Kidney (tissue), 13 donors: ENCODE measurements at regions not wholly inside any gene's neighbourhood (a gene's known extent, or its start where the extent isn't known, plus 50 kb on each side); places are given as distances from the start of the nearest gene placed in this dataset.

ENCODE experiments used
- DNase-seq, 5 donors: peaks; one replicate each; pipeline ENCODE4 v3.0.0-alpha.2; 2013 to 2020
- FAIRE-seq: peaks from 2 replicates; lab custom pipeline; 2012; peaks lifted over from hg19 to GRCh38; lab: Jason Lieb, UNC
- H3K27ac ChIP-seq, 2 donors: one replicate each; pipeline ENCODE4 v1.7.0; 2013; ENCODE audit warnings: low read depth in 2 of 2, low read length in 2 of 2, inconsistent platforms in 1 of 2
- H3K27me3 ChIP-seq: one replicate; pipeline ENCODE4 v1.7.1; 2013; ENCODE audit warnings: low read length, inconsistent platforms; ENCODE audit not compliant: control insufficient read depth, insufficient read depth
- H3K36me3 ChIP-seq, 3 donors: one replicate each; pipeline versions ENCODE4 v1.7.0 to v1.7.1; 2013; ENCODE audit warnings: low read length in 3 of 3, control low read depth in 1 of 3, inconsistent platforms in 1 of 3; ENCODE audit not compliant: insufficient read depth in 3 of 3, control insufficient read depth in 2 of 3
- H3K4me1 ChIP-seq, 3 donors: one replicate each; pipeline versions ENCODE4 v1.7.0 to v1.7.1; 2013; ENCODE audit warnings: low read length in 3 of 3, inconsistent platforms in 1 of 3, low read depth in 1 of 3; ENCODE audit not compliant: control insufficient read depth in 2 of 3, insufficient read depth in 2 of 3
- H3K4me3 ChIP-seq, 3 donors: one replicate each; pipeline versions ENCODE4 v1.7.0 to v1.8.1; 2013; ENCODE audit warnings: low read length in 3 of 3, control low read depth in 1 of 3, inconsistent platforms in 1 of 3
- H3K9ac ChIP-seq, 3 donors: one replicate each; pipeline versions ENCODE4 v1.7.0 to v1.7.1; 2013; ENCODE audit warnings: low read length in 3 of 3, control low read depth in 1 of 3, inconsistent platforms in 1 of 3
- H3K9me3 ChIP-seq, 3 donors: one replicate each; pipeline versions ENCODE4 v1.7.0 to v1.7.1; 2013; ENCODE audit warnings: low read length in 3 of 3, control low read depth in 1 of 3, inconsistent platforms in 1 of 3; ENCODE audit not compliant: control insufficient read depth in 2 of 3, insufficient read depth in 1 of 3
- intact Hi-C: fragments of 100-400 bp; cut with DNase I; formaldehyde crosslinking; loops from one replicate; pipeline ENCODE4 v1.11.1; 2022
- TF ChIP-seq, protein P1 (sequence below): IDR thresholded peaks from 3 replicates; pipeline ENCODE4 v1.5.1; 2012; ENCODE audit warnings: mild to moderate bottlenecking, moderate library complexity, borderline replicate concordance; ENCODE audit not compliant: insufficient read depth; ENCODE audit errors: extremely low read depth
- donor health status: control.
- donor health status: control.
- donor health status: control.
- donor health status: control.
- donor health status: control.
- donor health status: DM: yes; HTN: yes; CAD: no.
- donor health status: Normal renal cell carcinoma (clear cell type).

DNA sequence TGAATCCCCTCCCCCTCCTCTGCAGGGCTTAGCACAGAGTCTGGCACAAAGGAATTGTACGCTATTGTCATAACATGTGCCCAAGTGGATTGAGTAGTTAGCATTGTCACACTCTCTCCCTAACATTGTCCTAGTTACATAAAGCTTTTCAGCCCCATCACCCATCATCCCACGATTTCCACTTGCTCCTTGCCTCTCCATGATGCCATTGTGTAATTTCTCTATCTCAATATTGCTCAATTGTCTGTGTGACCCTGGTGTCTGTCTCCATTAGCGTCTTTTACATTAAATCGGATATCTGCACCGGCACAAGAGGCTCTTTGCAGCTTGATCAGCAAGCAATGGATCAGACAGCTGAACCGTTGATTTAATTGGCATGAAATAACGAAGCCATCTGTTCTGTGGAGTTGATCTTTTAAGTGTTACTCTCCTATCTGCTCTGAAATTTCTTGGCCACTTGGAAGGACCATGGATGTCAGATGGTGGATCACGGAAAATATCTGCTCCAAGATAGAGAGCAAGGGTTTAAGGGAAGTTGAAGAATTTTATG lies 77.0 kb upstream of the HS3ST4 start:
- Histone ChIP-seq H3K4me1 (no peaks in the 10 kb centered on the region), H3K27me3 (no peaks in the 10 kb centered on the region), H3K9ac (no peak overlapping the region), H3K36me3 (no peaks in the 10 kb centered on the region), H3K4me3 (no peak overlapping the region), H3K27ac (no peak overlapping the region), H3K9me3 (no peaks in the 10 kb centered on the region)
- FAIRE-seq = no peak
- intact Hi-C loops = no loop called here
- TF ChIP-seq, protein P1, sequence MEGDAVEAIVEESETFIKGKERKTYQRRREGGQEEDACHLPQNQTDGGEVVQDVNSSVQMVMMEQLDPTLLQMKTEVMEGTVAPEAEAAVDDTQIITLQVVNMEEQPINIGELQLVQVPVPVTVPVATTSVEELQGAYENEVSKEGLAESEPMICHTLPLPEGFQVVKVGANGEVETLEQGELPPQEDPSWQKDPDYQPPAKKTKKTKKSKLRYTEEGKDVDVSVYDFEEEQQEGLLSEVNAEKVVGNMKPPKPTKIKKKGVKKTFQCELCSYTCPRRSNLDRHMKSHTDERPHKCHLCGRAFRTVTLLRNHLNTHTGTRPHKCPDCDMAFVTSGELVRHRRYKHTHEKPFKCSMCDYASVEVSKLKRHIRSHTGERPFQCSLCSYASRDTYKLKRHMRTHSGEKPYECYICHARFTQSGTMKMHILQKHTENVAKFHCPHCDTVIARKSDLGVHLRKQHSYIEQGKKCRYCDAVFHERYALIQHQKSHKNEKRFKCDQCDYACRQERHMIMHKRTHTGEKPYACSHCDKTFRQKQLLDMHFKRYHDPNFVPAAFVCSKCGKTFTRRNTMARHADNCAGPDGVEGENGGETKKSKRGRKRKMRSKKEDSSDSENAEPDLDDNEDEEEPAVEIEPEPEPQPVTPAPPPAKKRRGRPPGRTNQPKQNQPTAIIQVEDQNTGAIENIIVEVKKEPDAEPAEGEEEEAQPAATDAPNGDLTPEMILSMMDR = no peak
- no peak for DNase-seq

GRCh38 chr16:25613931-25614330 lies 77.8 kb upstream of the HS3ST4 start:
- H3K9me3 ChIP-seq = no peaks in the 10 kb centered on the region
- no peak overlapping the region for H3K9ac ChIP-seq
- no peaks in the 10 kb centered on the region for H3K4me1 ChIP-seq
- DNase-seq = no peak
- TF ChIP-seq, protein P1 = no peak
- intact Hi-C loops = no loop called here
- H3K27me3 ChIP-seq = no peaks in the 10 kb centered on the region
- no peaks in the 10 kb centered on the region for H3K36me3 ChIP-seq
- H3K27ac ChIP-seq = no peak overlapping the region
- no peak overlapping the region for H3K4me3 ChIP-seq
- FAIRE-seq = no peak

GRCh38 chr16:25608002-25608401 lies 83.8 kb upstream of the HS3ST4 start:
- intact Hi-C loops = no loop called here
- no peak overlapping the region for H3K27ac ChIP-seq
- peaks cover 0 to 4% (median 0%) of the 10 kb centered on the region in 3 donors for H3K9me3 ChIP-seq
- H3K4me3 ChIP-seq = no peak overlapping the region
- TF ChIP-seq, protein P1 = no peak
- FAIRE-seq (no peak), DNase-seq (no peak)
- no peak overlapping the region for H3K9ac ChIP-seq
- no peaks in the 10 kb centered on the region for H3K36me3 ChIP-seq
- no peaks in the 10 kb centered on the region for H3K27me3 ChIP-seq
- H3K4me1 ChIP-seq = no peaks in the 10 kb centered on the region

DNA sequence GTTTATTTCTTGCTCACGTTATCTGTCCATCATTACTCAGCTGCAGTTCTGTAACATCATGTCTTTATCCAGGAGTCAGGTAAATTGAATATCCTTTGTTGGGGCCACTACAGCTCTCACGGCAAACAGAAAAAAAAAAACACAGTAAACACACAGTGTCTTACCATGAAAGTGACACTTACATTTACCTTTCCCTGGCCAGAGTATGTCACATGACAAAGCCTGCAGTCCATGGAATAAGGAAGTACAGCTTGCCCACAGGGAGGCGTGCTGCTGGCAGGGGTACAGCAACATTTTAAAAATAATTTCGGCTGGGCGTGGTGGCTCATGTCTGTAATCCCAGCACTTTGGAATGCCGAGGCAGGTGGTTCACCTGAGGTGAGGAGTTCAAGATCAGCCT lies 85.7 kb upstream of the HS3ST4 start:
- no peak overlapping the region for H3K27ac ChIP-seq
- intact Hi-C loops = no loop called here
- DNase-seq (no peak), FAIRE-seq (no peak)
- TF ChIP-seq, protein P1 = no peak
- no peaks in the 10 kb centered on the region for H3K36me3 ChIP-seq
- no peak overlapping the region for H3K9ac ChIP-seq
- H3K27me3 ChIP-seq = no peaks in the 10 kb centered on the region
- no peaks in the 10 kb centered on the region for H3K4me1 ChIP-seq
- H3K9me3 ChIP-seq = peaks cover 0 to 4% (median 0%) of the 10 kb centered on the region in 3 donors
- H3K4me3 ChIP-seq = no peak overlapping the region
